DMS79 treated with DMSO at 0.1 percent for 48 hours (cell line): ENCODE measurements at regions not wholly inside any gene's neighbourhood (a gene's known extent, or its start where the extent isn't known, plus 50 kb on each side); places are given as distances from the start of the nearest gene placed in this dataset.
"Not testable (repeated sequence)": the region's sequence is repeated elsewhere in the genome, so short reads cannot be mapped to it uniquely, and the experiment has no call there.

Source experiments
- DNase-seq: peaks from one replicate; lab custom pipeline; 2025; lab: John Stamatoyannopoulos, UW

DNA sequence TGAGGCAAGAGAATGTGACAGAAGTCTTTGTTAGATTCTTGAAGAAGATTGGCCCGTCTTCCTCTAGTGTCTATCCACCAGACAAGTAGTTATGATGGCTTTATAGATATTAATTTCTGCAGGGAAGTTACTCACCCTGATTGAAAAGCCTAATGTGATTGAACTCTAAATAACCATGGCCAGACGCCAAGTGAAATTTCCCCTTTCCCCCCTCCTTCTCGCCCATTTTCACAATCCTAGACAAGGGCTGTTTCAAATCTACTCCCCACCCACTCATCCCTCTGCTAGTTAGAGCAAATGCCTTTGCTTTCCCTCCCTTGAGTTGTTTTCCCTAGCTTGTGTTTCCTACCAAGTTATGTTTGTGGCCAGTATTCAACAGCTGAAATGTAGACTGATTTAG lies 182.5 kb downstream of the TMEM167A start:
- no peak for DNase-seq

DNA sequence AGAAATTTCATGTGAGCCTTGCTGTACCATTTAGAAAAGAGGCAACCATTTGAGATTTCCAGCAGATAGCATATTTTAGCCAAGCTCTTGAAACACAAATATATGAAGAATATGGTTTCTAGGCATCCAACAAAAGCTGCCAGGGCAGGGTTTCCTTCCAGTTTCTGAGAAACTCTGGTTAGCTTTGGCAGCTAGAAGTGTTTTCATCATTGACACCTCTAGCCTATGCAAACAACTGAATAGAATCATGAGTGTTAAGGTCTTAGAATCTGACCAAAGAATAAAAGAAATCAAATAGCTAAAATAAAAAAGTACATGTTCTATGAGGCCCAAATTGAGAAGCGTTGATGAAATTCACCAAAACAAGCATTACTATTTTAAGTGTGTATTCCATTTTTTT lies 188.1 kb downstream of the TMEM167A start:
- DNase-seq = no peak

DNA sequence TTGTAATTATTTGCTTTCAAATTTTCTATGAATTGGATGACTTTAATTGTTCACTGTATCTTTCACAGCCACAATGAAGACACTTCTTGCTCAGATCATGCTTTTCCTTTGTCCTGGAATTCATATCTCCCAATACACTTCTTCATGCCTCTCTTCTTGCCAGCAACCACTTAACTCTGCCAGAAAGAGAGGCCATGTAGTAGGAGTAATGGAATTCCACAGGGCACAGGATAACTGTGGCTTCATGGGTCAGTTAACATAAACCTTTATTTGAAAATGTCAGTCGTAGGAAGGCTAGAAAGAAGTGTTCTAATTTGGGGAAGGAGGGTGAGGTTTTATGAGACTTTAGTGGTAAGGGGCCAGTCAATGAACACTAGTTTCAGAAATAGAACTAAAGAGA lies 190.3 kb downstream of the TMEM167A start:
- no peak for DNase-seq

DNA sequence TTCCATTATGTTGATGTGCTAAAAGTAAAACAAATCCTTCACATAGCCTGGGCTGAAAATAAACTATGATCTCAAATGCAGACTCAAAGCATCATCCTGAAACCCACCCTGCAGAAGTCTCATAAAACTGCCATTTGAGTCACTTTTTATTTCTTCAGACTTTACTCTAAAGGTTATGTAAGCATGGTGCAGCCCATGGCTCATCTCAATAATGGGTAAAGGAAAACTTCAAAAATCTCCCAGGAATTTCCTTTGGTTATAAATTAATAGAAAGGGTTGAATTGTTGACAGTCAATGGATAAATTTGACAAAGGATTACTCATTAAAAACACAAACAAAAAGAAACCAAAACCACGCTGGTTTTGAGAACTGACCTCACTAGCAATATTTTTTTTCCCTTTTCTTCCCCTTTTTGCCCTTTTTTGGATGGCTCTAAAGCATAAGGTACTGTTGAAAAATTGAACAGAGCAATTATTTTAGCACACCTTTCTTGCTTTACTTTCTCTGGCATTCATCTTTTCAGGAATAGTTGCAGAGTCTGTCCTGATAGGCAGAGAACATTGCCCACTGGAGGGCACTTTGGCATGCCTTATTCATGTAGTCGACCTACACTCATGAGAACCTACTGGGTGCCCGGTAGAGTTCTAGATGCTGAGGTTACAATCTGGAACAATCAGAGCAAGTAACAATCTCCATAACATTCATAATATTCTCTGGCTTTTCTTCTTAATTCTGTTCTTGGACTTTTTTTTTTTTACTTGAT lies 191.4 kb downstream of the TMEM167A start:
- no peak for DNase-seq

DNA sequence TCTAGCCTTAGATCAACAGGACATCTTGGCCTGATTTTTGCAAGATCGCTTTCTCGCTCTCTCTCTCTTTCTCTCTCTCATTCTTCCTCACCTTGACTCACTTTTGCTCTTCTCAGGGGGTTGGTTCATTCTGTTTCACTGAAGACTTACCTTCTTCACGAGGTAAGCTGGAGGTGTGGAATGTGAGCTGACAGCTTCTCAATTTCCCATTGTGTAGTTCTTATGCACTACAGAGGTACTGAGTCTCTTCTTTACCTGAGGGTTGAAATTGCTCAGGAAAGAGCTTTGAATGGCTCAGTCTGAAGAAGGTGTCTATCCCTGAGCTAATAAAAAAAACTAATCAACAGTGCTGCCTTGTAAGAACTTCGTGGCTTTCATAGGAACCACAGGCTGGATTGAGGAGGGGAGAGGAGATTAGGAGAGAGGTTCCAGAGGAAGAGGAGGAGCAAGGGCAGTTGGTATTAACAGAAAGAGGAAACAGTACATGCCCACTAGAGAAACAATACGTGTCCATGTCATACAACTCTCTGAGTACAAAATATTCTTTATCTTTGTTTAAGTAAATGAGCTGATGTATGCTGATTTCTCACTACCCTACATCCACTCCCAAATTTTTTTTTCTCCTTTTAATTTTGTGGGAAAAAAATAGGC lies 192.2 kb downstream of the TMEM167A start:
- DNase-seq = no peak

DNA sequence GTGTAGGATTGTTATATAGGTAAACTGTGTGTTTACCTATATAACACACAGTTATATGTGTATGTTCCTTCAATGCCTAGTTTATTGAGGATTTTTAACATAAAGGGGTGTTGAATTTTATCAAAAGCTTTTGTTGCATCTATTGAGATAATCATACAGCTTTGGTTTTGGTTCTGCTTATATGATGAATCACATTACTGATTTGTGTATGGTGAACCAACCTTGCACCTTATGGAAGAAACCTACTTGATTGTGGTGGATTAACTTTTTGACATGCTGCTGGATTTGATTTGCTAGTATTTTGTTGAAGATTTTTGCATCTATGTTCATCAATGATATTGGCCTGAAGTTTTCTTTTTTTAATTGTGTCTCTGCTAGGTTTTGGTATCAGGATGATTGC lies 194.9 kb downstream of the TMEM167A start:
- DNase-seq = no peak

DNA sequence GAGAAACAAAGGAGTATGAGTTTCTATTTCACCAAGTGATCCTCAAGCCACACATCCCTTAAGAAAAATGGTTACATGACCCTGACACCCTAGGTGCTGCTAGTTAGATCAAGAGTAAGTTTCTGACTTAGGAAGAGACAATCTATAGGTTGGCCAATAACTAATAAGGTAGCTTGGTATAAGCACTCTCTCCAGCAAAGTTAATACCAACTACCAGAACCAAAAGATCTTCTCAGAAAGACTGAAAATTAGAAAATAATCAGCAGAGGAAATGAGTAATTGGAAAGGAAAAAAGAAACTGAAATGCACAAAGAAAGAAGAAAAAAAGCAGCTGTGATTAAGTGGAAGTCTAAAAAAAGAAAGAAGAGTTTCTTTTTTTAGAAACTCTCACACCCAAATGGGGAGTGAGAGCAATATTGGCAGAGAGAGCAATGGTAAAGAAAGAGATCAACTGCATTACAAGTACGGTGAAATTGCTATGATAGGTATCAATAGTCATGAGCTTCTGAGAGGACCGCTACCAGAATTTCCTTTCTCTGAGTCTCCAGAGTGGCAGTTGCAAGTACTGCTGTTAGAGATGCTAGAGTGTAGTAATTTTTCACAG lies 195.5 kb downstream of the TMEM167A start:
- DNase-seq = no peak

DNA sequence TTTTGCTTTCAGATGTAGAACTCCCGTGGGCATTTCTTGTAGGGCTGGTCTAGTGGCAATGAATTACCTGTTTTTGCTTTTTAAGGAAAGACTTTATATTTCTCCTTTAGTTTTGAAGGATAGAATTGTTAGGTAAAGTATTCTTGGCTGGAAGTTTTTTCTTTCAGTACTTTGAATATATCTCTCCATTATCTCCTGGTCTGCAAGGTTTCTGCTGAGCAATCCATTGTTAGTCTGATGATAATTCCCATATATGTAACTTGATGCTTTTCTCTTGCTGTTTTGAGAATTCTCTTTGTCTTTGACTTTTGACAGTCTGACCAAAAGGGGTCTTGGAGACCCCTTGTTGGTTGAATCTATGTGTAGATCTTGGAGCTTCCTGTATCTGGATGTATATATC lies 198.1 kb downstream of the TMEM167A start:
- DNase-seq = no peak

DNA sequence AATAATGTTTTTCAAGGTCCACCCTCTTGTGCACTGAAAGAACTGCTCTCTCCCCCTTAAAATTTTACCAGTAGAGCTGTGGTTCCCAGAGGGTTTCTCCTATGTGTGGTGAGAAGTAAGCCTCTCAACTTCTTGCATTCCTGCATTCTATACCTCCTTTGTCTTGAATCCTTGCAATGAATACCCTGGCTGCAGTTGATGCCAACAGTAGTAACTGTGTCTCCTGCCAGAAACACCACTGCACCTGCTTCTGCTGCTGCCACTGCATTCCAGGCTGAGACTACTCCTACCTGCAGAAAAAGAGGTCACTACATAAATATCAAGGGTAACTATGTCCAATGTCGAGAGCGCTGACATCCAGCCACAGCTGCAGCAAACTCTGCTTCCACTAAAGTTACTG lies 203.7 kb downstream of the TMEM167A start:
- DNase-seq = no peak

DNA sequence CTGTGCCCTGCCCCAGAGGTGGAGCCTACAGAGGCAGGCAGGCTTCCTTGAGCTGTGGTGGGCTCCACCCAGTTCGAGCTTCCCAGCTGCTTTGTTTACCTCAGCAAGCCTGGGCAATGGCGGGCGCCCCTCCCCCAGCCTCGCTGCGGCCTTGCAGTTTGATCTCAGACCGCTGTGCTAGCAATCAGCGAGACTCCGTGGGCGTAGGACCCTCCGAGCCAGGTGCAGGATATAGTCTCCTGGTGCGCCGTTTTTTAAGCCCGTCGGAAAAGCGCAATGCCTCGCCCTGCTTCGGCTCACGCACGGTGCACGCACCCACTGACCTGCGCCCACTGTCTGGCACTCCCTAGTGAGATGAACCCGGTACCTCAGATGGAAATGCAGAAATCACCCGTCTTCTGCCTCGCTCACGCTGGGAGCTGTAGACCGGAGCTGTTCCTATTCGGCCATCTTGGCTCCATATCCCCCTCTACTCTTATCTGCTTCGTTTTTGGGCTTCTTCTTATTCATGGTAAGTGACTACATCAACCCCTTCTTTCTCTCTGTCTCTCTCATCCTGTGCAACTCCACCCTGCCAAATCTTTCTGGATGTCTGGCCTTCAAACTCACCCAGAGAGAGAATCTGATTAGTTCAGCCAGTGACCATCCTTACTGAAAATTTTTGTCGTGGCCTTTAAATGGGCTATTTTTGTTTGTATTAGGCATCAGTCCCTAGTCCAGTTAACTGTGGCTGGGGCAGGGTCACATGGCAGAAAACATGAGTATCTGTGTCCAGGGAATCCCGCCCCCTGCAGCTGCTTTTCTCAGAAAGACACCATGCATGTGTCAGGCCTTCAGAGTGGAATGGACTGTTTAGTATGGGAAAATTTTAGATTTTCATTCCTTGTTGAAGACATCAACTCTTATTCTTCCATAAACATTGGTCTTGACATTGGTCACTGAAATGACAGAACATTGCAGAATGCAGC lies 204.6 kb downstream of the TMEM167A start:
- DNase-seq = not testable (repeated sequence)

DNA sequence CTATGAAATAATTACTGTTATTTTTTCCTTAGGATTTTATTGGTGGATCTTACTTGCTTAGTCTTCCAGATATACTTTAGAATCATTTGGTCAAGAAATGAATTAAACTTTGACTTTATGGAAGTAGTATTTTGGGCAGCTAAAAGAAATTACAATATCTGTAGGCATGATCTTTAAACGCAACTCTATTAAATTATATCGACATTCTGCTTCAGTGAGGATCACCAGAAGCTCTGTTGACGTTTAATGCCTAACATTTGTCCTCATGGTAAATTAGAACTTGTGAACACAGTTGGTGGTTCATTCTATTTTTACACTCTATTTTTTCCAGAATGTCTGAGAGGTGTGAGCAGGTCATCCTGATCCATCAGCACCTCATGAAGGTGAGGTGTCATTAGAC lies 211.6 kb downstream of the TMEM167A start:
- no peak for DNase-seq

DNA sequence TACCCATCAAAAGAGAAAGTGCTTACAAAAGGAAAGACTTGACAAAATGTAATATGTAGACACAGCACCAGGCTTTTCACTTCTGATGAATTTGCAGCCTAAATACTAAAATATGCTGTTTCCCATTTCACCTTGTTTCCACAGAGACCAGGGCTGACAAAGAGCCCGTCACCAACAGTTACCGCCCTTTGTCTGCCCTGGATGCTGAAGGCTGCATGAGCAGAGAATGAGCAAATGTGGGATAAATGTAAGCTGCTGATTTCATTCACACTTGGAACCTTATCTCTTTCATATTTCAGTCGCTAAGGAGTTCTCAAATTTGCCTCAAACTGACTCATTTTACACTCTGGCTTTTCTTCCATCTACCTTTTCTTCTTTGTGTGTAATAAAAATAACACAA lies 213.9 kb downstream of the TMEM167A start:
- DNase-seq = no peak

DNA sequence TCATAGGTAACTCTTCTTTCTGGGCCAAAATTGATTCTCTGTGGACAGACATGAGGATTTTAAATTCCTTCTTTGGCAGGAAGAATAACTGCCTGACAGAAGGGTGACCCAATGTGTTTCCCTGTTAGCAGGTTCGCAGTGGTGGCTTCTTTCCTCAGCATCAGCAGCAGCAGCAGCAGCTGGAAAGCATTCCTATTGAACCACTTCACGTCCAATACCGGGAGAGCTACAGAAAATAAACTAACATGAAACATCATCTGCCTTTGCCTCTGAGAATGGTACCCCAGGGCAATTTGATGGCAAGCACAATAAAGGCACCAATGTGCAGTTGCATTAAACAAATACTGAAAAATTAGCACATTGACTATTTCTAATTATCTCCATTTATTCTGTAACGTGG lies 214.5 kb downstream of the TMEM167A start:
- no peak for DNase-seq

DNA sequence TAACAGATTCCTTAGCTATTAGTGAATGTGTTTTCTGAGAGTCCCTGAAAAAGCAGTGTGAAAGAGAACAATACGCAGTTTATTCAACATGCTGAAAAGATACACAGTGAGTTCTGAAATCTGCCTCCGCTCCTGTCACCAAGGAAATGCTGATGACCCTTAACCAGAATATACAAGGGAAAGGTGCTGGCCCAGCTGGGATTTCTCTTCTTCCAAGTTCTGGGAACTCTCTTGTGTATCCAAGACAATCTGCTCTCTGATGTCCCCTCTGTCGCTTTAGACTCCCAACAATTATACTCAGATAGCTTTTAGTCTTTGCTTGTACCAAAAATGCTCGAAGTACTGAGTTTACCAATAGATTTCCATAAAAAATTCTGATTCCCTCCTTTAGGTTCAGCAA lies 214.9 kb downstream of the TMEM167A start:
- DNase-seq = no peak

DNA sequence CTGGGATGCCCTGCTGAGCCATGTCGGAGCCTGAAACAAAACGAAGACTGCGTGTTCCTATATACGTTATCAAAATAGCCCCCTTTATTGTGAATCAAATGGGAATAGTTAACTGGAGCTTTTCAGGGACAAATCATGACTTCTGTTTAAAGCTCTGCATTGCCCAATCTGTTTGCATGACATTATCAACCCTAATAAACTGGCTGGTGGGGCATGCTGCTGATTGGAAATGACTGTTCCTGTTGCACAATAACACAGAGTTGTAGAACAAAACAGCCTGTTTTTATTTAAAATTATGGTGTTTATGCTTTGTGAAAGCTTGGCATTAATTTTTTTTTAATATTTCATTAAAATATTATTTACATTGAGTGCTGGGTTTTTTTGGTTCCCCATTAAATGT lies 215.5 kb downstream of the TMEM167A start:
- no peak for DNase-seq

DNA sequence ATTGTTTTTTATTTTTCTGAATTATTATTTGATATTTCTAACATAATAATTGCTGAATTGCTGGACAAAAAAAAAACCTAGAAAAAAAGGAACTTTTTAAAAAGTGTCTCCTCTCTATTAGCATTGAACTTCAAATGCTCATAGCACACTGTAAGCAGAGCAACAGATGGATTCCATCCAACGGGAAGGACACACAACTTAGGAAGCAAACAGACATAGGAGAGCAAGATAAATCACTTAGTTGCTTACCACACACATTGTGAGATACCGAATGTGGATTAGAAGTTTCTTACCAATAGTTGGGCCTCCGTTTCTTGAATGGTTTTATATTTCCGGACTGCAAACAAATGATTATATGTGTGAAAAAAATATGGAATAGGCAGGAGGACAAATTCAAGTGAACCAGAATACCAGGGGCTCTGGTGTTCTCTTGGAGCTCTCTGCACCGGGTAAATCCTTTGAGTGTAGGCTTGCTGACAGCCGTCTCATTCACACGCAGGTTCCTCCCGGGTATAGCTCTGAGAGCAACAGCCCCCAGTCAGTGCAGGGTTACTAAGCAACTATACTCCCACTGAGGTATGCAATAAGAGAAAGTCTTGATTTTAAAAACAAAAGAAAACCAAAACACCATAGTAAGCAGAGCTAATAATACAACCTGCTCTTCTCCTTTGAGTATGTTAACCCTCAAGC lies 217.6 kb downstream of the TMEM167A start:
- DNase-seq = no peak

DNA sequence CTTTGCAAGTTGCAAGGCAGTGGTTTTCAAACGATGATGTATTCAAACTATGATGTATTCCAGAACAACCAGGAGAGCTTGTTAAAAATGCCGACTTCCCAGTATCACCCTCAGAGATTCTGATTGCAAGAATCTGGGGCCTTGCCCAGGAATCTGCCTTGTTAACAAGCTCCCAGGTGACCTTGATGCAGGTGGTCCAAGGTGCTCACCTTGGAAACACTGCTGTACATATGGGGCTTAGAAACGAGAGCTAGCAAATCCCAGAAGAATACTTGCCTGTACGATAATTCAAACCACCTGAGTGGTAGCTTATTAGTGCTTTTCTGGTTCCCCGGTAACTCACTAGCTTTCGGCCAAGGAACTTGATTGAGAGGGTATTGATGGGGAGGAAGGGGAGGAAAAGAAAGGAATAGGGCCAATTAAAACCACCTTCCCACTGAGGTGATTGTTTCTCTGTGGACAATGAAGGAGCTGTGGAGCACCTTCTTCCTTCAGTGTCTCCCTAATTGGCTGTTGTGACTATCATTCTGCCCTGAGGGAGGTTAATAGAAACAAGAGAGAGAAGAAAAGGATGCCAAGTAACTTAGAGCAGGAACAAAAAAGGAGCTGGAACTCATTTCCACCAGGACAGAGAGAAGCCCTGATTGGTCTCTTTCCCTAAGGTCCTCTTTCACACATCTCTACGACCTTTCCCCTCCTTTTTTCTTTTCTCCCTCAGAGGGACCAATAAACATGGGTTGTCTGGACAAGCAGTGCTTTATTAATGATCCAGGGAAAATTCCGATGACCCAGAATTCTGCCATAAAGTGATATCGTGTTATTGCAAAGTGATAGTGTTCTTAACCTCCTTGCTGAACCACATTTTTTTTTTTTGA lies 218.8 kb downstream of the TMEM167A start:
- no peak for DNase-seq

DNA sequence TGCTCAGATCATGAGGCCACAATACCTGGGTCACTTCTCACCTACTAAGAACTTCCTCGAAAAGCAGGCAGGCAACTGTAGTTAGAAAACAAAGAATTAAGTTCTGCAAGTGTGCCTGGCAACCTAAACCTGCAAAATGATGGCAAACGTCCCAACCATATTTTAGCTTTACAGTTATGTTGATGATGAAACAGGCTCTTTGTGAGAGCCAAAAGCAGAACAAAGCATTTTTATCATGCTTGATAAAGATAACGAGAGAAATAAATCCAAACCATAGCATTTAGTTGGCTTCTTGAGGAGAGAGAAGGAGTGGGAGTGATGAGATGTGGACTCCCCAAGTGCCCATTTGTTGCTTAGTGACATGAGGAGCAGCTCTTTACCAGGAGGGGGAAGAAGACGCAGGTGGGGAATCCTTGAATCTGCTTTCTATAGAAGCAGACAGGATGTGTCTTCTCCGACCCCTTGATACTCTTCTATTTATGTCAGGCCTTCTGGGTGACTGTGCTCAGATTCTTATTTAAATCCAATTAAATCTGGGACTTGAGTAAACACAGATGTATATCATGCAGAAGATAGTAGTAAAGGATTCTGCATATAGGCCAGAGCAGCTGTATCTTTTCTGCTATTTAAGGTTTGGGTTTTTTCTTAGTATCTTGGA lies 221.2 kb downstream of the TMEM167A start:
- no peak for DNase-seq

DNA sequence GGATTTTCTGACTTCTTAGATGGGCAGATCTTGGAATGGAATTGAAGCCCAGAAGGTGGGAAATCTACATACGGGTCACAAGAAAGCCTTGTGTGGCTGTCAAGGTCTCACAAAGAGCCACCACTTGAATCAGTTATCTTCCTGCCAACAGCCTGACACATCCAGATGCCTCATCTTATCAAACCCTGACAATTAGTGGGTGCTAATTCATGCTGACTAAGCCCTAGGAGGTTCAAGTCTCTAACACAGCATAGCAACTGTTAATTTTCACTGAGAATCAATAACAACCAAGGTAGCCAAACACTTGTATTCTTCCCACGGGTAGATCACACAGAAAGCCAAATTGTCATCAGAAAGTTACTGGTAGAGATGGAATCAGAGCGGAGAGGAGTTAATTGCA lies 222.2 kb downstream of the TMEM167A start:
- no peak for DNase-seq

DNA sequence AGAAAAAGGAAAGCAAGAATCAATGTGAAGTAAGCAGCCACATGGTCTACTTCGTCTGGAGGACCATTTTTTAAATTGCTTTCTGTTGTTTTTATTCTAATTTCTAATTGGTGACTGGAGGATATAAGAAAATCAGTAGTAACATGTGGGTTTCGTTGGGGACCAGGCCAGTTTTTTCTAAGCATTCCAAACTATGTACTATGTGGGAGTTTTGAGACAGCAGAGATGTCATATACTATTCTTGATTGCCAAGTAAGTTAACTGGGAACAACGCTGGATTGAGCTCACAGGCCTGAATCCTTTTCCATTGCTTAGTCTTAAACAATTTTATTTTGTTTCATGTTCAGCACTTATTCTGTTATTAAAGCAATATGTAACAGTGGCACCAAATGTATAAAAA lies 225.7 kb downstream of the TMEM167A start:
- DNase-seq = no peak
